HG03039 (cell line): ENCODE measurements at regions not wholly inside any gene's neighbourhood (a gene's known extent, or its start where the extent isn't known, plus 50 kb on each side); places are given as distances from the start of the nearest gene placed in this dataset.

Source experiments
- ATAC-seq: cut with Tn5 transposase; IDR thresholded peaks from one replicate; pipeline ENCODE4 v1.9.1; 2021; ENCODE audit warnings: mild to moderate bottlenecking, moderate library complexity; ENCODE audit not compliant: unreplicated experiment

- ATAC-seq: no peak
Measured at GRCh38 chr1:87165177-87165576, 163.5 kb upstream of the LMO4 start.

- no peak for ATAC-seq
Measured at GRCh38 chr1:87167157-87167789, 161.4 kb upstream of the LMO4 start.

GRCh38 chr1:87167848-87168525 lies 160.7 kb upstream of the LMO4 start:
- ATAC-seq: no peak

- ATAC-seq: no peak
Measured at GRCh38 chr1:87169263-87169910, 159.3 kb upstream of the LMO4 start.

- no peak for ATAC-seq
Measured at GRCh38 chr1:87170157-87170556, 158.5 kb upstream of the LMO4 start.

DNA sequence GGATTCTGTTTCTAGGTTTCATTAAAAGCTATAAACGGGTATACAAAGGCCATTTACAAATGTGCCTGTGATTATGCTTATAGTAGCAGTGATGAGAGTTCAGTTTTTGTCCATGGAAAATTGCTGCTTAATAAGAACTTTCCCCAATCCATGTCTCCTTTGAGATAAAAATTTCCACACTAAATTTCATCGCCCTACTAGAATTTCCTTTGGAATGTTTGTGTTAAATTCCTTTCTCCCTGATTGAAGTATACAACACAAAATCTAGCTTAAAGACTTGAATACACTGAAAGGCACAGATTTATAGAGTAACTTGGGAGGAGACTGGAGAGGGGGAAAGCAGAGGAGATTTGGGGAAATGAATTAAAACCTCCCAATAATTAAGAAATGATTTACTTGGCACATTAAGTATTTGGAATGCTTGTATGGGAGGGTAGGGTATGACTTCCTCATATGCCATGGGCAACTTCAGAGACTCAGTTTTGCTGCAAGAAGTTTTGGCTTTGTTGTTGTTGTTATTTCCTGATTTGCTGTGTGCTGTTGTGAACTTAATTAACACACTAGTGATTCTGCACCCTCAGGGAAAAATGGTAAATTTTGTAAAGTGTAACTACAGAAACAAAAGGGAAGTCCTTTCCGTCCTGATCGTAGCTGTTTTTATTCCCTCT lies 157.6 kb upstream of the LMO4 start:
- ATAC-seq: no peak

- no peak for ATAC-seq
Measured at GRCh38 chr1:87173231-87173630, 155.4 kb upstream of the LMO4 start.

GRCh38 chr1:87174724-87175245 lies 153.9 kb upstream of the LMO4 start:
- ATAC-seq: no peak

DNA sequence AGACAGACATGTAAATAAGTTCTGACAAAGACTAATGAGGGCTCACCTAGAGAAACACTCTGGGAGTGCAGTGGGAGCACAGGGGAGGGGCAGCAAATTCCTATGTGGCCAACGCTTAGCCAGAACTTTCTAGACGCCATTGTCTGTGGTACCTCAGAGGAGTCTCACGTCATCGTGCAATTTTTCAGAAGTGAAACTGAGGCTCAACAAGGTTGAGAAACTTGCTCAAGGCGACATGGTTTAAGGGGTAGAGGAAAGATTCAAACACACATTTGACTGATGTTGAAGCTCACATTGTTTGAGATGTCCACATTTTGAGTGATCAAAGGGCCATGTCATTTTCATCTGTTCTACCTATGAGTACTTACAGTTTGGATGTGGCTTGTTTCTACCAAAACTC lies 152.6 kb upstream of the LMO4 start:
- ATAC-seq: no peak

- no peak for ATAC-seq
Measured at GRCh38 chr1:87176514-87176913, 152.2 kb upstream of the LMO4 start.

DNA sequence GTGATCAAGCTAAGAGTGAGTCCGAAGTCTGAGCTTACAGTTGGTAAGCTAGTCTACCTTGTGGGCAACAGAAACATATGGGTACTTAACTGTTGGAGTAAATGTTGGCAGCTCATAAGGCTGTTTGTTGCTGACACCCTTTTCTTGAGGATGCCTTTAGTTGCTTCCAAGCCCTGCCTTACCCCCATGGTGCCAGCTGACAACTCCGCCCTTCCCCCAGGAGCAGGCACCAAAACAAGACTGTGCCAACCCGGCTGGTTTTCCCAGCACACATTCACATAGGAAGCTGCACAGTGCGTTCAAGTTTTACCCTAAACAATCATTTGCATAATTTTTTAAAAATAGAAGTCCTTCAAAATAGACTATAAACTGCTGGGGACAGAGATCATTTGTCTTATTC lies 150.2 kb upstream of the LMO4 start:
- no peak for ATAC-seq

DNA sequence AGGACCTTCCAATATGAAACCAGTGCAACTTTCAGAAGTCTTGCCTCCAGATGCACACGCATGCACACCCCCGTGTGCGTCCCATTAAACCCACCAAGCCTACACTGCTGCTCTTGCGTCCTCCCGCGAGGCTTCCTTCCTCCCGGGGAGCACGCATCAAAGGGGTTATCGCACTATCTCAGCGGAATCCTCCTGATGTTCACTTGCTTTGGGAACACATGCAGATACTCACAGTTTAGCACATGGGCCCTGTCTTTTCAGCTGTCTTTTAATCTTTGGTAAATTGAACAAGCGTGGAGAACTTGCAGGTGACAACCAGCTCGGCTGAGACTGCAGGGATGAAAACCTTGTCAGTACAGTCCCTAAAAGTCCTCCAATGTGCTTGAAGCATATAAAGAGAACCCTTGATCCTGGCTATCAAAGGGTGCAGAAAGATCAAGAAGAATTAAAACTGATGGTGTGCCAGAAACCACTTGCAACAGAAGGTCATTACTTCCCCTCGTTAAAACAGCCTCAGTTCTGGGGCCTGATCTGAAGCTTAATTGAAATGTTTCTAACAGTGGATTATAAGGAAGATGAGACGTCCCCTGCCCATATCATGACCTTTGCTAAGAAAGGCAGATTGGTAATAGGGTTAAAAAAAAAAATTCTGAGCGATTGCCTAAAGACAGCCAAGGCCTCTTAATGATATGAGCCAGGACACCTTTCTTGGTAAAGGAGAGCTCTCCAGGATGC lies 149.4 kb upstream of the LMO4 start:
- ATAC-seq: no peak

- ATAC-seq: no peak
Measured at GRCh38 chr1:87179851-87180519, 148.7 kb upstream of the LMO4 start.

GRCh38 chr1:87180682-87181081 lies 148.0 kb upstream of the LMO4 start:
- no peak for ATAC-seq

GRCh38 chr1:87182611-87183010 lies 146.1 kb upstream of the LMO4 start:
- no peak for ATAC-seq

GRCh38 chr1:87185077-87185476 lies 143.6 kb upstream of the LMO4 start:
- ATAC-seq: no peak

- no peak for ATAC-seq
Measured at GRCh38 chr1:87186346-87186745, 142.3 kb upstream of the LMO4 start.

DNA sequence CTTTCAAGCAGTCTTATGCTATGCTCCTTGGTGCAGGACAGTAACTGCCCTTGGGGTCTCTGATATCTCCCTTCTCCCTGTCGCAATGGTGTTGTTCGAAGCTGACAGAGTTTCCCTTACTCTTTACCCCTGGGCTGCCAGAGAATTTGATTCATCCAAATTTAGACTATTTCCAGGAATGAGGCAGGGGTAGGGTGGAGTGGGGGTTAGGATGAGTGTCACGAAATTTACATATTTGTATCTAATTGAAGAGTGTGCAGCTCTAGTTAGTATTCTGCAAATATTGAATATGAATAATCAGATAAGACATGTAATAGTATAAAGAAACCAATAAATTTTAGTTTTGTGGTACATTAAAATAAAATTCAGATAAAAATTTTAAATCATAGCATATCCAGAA lies 140.0 kb upstream of the LMO4 start:
- ATAC-seq: no peak

- ATAC-seq: no peak
Measured at GRCh38 chr1:87190402-87190801, 138.3 kb upstream of the LMO4 start.

GRCh38 chr1:87191646-87192045 lies 137.0 kb upstream of the LMO4 start:
- no peak for ATAC-seq
